AG09309 (cell line): ENCODE measurements at regions not wholly inside any gene's neighbourhood (a gene's known extent, or its start where the extent isn't known, plus 50 kb on each side); places are given as distances from the start of the nearest gene placed in this dataset.

ENCODE experiments used
- DNase-seq: peaks from one replicate; pipeline ENCODE4 v3.0.0-alpha.2; 2010; ENCODE audit warnings: low read depth
- H3K4me3 ChIP-seq: 2 replicates; pipeline ENCODE4 v1.5.1; 2011; ENCODE audit warnings: mild to moderate bottlenecking, low read depth, low read length, moderate library complexity; ENCODE audit not compliant: control insufficient read depth
- TF ChIP-seq, protein P1 (sequence below): IDR thresholded peaks from 2 replicates; pipeline ENCODE4 v1.5.1; 2011; ENCODE audit warnings: mild to moderate bottlenecking, low read depth, low read length, inconsistent platforms; ENCODE audit not compliant: insufficient read depth, control insufficient read depth; ENCODE audit errors: missing control alignments

DNA sequence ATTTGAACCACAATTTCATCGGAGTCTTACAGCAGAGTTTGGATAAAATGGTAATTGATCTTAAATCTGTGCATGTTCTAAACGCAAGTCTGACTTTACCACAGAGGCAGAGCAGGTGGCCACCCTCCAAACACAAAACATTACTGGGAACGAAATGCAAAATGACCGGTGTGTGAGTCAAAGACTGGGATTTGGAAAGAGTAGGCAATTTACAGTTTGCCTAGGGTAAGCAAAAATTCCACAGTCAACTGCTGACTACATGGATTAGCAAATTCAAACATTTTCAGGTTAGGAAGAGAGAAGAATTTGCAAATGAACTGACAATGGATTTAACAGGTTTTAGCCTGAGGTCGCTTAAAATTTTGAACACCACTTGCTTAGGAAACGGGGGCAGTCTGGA is 444.4 kb downstream of the HDGFL1 start:
- no peak overlapping the region for H3K4me3 ChIP-seq
- TF ChIP-seq, protein P1, sequence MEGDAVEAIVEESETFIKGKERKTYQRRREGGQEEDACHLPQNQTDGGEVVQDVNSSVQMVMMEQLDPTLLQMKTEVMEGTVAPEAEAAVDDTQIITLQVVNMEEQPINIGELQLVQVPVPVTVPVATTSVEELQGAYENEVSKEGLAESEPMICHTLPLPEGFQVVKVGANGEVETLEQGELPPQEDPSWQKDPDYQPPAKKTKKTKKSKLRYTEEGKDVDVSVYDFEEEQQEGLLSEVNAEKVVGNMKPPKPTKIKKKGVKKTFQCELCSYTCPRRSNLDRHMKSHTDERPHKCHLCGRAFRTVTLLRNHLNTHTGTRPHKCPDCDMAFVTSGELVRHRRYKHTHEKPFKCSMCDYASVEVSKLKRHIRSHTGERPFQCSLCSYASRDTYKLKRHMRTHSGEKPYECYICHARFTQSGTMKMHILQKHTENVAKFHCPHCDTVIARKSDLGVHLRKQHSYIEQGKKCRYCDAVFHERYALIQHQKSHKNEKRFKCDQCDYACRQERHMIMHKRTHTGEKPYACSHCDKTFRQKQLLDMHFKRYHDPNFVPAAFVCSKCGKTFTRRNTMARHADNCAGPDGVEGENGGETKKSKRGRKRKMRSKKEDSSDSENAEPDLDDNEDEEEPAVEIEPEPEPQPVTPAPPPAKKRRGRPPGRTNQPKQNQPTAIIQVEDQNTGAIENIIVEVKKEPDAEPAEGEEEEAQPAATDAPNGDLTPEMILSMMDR: no peak
- DNase-seq: no peak

DNA sequence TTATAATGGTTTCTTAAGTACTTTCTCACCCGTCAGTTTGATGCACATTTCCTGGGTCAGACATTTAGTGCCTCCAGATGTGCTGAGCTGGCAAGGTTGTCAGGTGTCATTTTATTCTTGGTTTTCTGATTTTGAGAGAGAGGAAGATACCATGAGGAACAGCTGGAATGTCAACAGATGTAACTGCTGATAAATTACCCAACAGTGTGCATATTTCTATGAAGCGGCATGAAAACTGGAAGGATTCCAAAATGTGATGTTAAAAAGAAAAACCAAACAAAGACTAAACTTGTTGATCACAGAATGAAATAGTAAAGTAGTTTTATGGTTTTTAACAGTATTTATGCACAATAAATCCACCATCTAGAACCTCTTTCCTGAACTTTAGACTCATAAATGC is 447.3 kb downstream of the HDGFL1 start:
- TF ChIP-seq, protein P1: no peak
- DNase-seq: no peak
- H3K4me3 ChIP-seq: no peak overlapping the region

DNA sequence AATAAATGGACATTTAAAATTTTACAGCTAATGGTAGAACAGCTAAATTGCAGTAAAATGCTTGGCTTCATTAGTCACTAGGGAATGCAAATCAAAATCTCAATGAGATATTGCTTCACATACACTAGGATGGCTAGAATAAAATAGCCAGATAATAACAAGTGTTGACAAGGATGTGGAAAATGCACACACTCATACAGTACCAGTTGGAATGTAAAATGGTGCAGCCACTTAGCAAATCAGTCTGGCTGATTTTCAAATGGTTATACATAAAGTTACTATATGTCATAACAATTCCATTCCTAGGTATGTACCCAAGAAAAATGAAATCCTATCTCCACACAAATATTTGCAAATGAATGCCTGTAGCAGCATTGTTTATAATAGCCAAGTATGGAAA is 452.1 kb downstream of the HDGFL1 start:
- no peak for DNase-seq
- TF ChIP-seq, protein P1: no peak
- H3K4me3 ChIP-seq: no peak overlapping the region

DNA sequence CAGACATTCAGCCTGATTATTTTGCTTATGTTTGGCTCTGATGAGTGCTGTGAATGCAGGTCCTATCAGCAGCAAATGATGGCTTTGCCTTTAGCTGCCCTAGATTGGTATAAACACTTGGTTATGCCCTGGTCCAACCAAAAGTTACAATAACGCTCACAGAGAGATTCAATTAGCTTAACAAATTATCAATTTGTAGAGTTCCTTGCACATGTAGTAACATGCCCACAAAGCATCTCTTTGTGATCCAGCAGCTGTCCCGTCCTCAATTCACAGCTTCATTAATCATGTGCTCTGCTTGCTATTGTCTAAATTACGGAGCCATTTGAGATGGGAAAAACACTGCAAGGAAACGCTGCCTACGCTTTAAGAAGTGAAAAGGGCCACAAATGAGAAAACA is 457.9 kb downstream of the HDGFL1 start:
- TF ChIP-seq, protein P1: no peak
- DNase-seq: no peak
- no peak overlapping the region for H3K4me3 ChIP-seq

DNA sequence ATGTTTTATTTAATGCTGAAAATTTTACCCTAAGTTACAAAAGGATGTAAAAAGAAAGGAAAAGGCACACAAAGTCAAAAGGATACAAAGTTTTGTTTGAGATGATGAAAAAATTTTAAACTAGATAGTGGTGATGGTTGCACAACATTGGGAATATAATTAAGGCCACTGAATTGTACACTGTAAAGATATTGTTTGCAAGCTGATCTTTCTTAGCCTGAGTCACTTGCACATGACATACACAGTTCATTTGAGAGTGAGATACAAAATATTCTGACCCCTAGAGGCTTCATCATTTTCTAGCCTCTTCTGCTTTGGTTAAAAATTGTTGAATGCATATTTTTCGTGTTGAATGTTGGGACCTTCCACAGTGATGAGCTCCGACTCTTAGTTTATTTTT is 462.6 kb downstream of the HDGFL1 start:
- DNase-seq: no peak
- TF ChIP-seq, protein P1: no peak
- H3K4me3 ChIP-seq: no peak overlapping the region

DNA sequence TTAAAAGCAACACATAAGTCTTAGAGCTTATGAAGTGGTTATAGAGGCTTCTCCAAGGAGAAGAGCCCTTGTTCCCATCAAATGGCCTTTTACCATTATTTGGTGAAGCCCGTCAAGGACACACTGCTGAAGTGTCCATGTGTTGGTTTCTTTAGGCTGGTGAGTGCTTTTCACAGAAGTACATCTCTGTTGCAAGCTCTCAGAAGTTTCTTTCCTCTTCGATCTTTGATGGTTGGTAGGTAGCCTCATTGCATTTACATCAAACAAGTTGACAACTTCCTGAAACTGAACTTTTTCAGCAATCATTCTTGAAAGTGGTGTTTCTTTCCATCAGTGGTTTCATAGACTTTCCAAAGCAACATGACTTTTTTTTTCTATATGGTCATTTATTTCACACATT is 465.6 kb downstream of the HDGFL1 start:
- TF ChIP-seq, protein P1: no peak
- no peak overlapping the region for H3K4me3 ChIP-seq
- DNase-seq: no peak

DNA sequence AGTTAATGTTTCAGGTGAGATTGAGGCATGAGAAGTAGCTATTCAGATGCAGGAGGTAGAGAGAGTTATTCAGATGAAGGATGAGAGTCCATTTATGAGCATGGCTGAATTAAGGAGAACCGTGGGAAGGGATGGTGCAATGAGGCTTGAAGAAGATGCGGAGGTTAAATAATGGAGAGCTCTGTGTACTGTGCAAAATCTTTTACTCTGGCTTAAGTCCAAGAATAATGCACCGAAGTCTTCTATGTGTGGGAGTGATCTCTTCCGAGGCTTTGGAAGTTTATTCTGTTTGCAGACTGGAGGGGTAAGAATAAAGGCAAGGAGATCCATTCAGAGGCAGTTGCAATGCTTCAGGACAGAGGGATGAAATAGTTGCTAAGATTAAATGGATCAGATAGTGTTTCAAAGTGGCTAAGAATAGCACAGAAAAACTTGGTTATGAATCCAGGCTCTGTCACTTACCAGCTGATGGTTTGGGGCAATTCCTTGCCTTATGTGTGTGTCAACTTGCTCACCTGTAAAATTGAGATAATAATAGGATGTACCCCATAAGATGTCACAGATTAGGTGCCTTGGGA is 467.1 kb downstream of the HDGFL1 start:
- DNase-seq: no peak
- TF ChIP-seq, protein P1: no peak
- H3K4me3 ChIP-seq: no peak overlapping the region
